MM.1S (cell line): ENCODE measurements at regions not wholly inside any gene's neighbourhood (a gene's known extent, or its start where the extent isn't known, plus 50 kb on each side); places are given as distances from the start of the nearest gene placed in this dataset.

Source experiments
- CTCF ChIP-seq: fragments of 300-600 bp; sonication (generic); IDR thresholded peaks from 2 replicates; pipeline ENCODE4 v1.5.1; 2016; ENCODE audit warnings: antibody characterized with exemption, low read length, mixed read lengths
- EZH2 ChIP-seq: fragments of 300-600 bp; sonication (generic); optimal IDR thresholded peaks from 2 replicates; pipeline ENCODE3; 2017; ENCODE audit warnings: low read depth, mild to moderate bottlenecking, antibody characterized with exemption, low read length, mixed read lengths
- EZH2phosphoT487 ChIP-seq: fragments of 300-600 bp; sonication (generic); IDR thresholded peaks from 2 replicates; pipeline ENCODE4 v1.6.1; 2018; ENCODE audit warnings: antibody characterized with exemption, low read length

GRCh38 chr11:70705930-70706329, 307.6 kb downstream of the CTTN start:
- TF ChIP-seq EZH2 (no peak), CTCF (no peak), EZH2phosphoT487 (no peak)
